ENCODE measurements at regions not wholly inside any gene's neighbourhood (a gene's known extent, or its start where the extent isn't known, plus 50 kb on each side); places are given as distances from the start of the nearest gene placed in this dataset.

- no peak overlapping the region for H3K4me3 Mint-ChIP-seq (ENCODE audit: low read depth)
- no peaks in the 10 kb centered on the region for H3K36me3 Mint-ChIP-seq (ENCODE audit: low read depth)
- intact Hi-C loops (cut with micrococcal nuclease), result no loop called here
- DNase-seq (ENCODE audit: low spot score), result no peak
- no peaks in the 10 kb centered on the region for H3K4me1 Mint-ChIP-seq (ENCODE audit: low read depth)
- no peak overlapping the region for H3K27ac Mint-ChIP-seq
- peaks cover 9% of the 10 kb centered on the region for H3K9me3 Mint-ChIP-seq
- no peaks in the 10 kb centered on the region for H3K27me3 Mint-ChIP-seq (ENCODE audit: low read depth)
These were observed 105.9 kb downstream of the SOX11 start for GRCh38 chr2:5798084-5798483.

- no peaks in the 10 kb centered on the region for H3K4me1 Mint-ChIP-seq (ENCODE audit: low read depth)
- no peaks in the 10 kb centered on the region for H3K27me3 Mint-ChIP-seq (ENCODE audit: low read depth)
- H3K27ac Mint-ChIP-seq, result no peak overlapping the region
- no peaks in the 10 kb centered on the region for H3K36me3 Mint-ChIP-seq (ENCODE audit: low read depth)
- H3K9me3 Mint-ChIP-seq, result peaks cover 13% of the 10 kb centered on the region
- H3K4me3 Mint-ChIP-seq (ENCODE audit: low read depth), result no peak overlapping the region
- no peak for DNase-seq (ENCODE audit: low spot score)
- intact Hi-C loops (cut with micrococcal nuclease), result no loop called here
These were observed 107.2 kb downstream of the SOX11 start for GRCh38 chr2:5799348-5799747.

- H3K4me3 Mint-ChIP-seq (ENCODE audit: low read depth), result no peak overlapping the region
- no peaks in the 10 kb centered on the region for H3K4me1 Mint-ChIP-seq (ENCODE audit: low read depth)
- no peak overlapping the region for H3K27ac Mint-ChIP-seq
- no peak for DNase-seq (ENCODE audit: low spot score)
- peaks cover 21% of the 10 kb centered on the region for H3K9me3 Mint-ChIP-seq
- intact Hi-C loops (cut with micrococcal nuclease), result no loop called here
- no peaks in the 10 kb centered on the region for H3K27me3 Mint-ChIP-seq (ENCODE audit: low read depth)
- H3K36me3 Mint-ChIP-seq (ENCODE audit: low read depth), result no peaks in the 10 kb centered on the region
These were observed 111.4 kb downstream of the SOX11 start for GRCh38 chr2:5803547-5803946.

- DNase-seq (ENCODE audit: low spot score), result no peak
- H3K4me1 Mint-ChIP-seq (ENCODE audit: low read depth), result no peaks in the 10 kb centered on the region
- H3K9me3 Mint-ChIP-seq, result no peaks in the 10 kb centered on the region
- no peaks in the 10 kb centered on the region for H3K27me3 Mint-ChIP-seq (ENCODE audit: low read depth)
- H3K4me3 Mint-ChIP-seq (ENCODE audit: low read depth), result no peak overlapping the region
- H3K27ac Mint-ChIP-seq, result no peak overlapping the region
- H3K36me3 Mint-ChIP-seq (ENCODE audit: low read depth), result no peaks in the 10 kb centered on the region
- intact Hi-C loops (cut with micrococcal nuclease), result no loop called here
These were observed 126.9 kb downstream of the SOX11 start for GRCh38 chr2:5818961-5819600.

- Mint-ChIP-seq H3K27me3 (ENCODE audit: low read depth) (no peaks in the 10 kb centered on the region), H3K4me3 (ENCODE audit: low read depth) (no peak overlapping the region), H3K9me3 (peaks cover 4% of the 10 kb centered on the region), H3K27ac (no peak overlapping the region), H3K36me3 (ENCODE audit: low read depth) (no peaks in the 10 kb centered on the region), H3K4me1 (ENCODE audit: low read depth) (no peaks in the 10 kb centered on the region)
- DNase-seq (ENCODE audit: low spot score), result no peak
- intact Hi-C loops (cut with micrococcal nuclease), result no loop called here
These were observed 131.9 kb downstream of the SOX11 start for GRCh38 chr2:5824126-5824525.

GRCh38 chr2:5825686-5826085, 133.5 kb downstream of the SOX11 start:
- intact Hi-C loops (cut with micrococcal nuclease), result no loop called here
- no peaks in the 10 kb centered on the region for H3K27me3 Mint-ChIP-seq (ENCODE audit: low read depth)
- no peak overlapping the region for H3K4me3 Mint-ChIP-seq (ENCODE audit: low read depth)
- H3K36me3 Mint-ChIP-seq (ENCODE audit: low read depth), result no peaks in the 10 kb centered on the region
- H3K9me3 Mint-ChIP-seq, result peaks cover 4% of the 10 kb centered on the region
- no peak overlapping the region for H3K27ac Mint-ChIP-seq
- no peaks in the 10 kb centered on the region for H3K4me1 Mint-ChIP-seq (ENCODE audit: low read depth)
- DNase-seq (ENCODE audit: low spot score), result no peak

- DNase-seq (ENCODE audit: low spot score), result no peak
- H3K4me1 Mint-ChIP-seq (ENCODE audit: low read depth), result no peaks in the 10 kb centered on the region
- no peak overlapping the region for H3K27ac Mint-ChIP-seq
- H3K36me3 Mint-ChIP-seq (ENCODE audit: low read depth), result no peaks in the 10 kb centered on the region
- H3K9me3 Mint-ChIP-seq, result peaks cover 4% of the 10 kb centered on the region
- no peaks in the 10 kb centered on the region for H3K27me3 Mint-ChIP-seq (ENCODE audit: low read depth)
- H3K4me3 Mint-ChIP-seq (ENCODE audit: low read depth), result no peak overlapping the region
- intact Hi-C loops (cut with micrococcal nuclease), result no loop called here
These were observed 134.9 kb downstream of the SOX11 start for GRCh38 chr2:5826979-5827655.

- no peak for DNase-seq (ENCODE audit: low spot score)
These were observed 142.3 kb downstream of the SOX11 start for GRCh38 chr2:5834501-5834900.

GRCh38 chr2:5839550-5839949, 147.4 kb downstream of the SOX11 start:
- DNase-seq (ENCODE audit: low spot score), result no peak
- Mint-ChIP-seq H3K4me3 (ENCODE audit: low read depth) (no peak overlapping the region), H3K9me3 (no peaks in the 10 kb centered on the region), H3K4me1 (ENCODE audit: low read depth) (no peaks in the 10 kb centered on the region), H3K27me3 (ENCODE audit: low read depth) (no peaks in the 10 kb centered on the region), H3K27ac (no peak overlapping the region), H3K36me3 (ENCODE audit: low read depth) (no peaks in the 10 kb centered on the region)
- intact Hi-C loops (cut with micrococcal nuclease), result no loop called here

More at GRCh38 chr2:5834501-5834900, 142.3 kb downstream of the SOX11 start:
- H3K4me3 Mint-ChIP-seq (ENCODE audit: low read depth), result no peak overlapping the region
- no peaks in the 10 kb centered on the region for H3K27me3 Mint-ChIP-seq (ENCODE audit: low read depth)
- no peak overlapping the region for H3K27ac Mint-ChIP-seq
- H3K4me1 Mint-ChIP-seq (ENCODE audit: low read depth), result no peaks in the 10 kb centered on the region
- H3K36me3 Mint-ChIP-seq (ENCODE audit: low read depth), result no peaks in the 10 kb centered on the region
- intact Hi-C loops (cut with micrococcal nuclease), result no loop called here
- peaks cover 3% of the 10 kb centered on the region for H3K9me3 Mint-ChIP-seq

GRCh38 chr2:5841126-5841525, 148.9 kb downstream of the SOX11 start:
- no peaks in the 10 kb centered on the region for H3K36me3 Mint-ChIP-seq (ENCODE audit: low read depth)
- peaks cover 4% of the 10 kb centered on the region for H3K9me3 Mint-ChIP-seq
- intact Hi-C loops (cut with micrococcal nuclease), result no loop called here
- no peak overlapping the region for H3K27ac Mint-ChIP-seq
- H3K4me3 Mint-ChIP-seq (ENCODE audit: low read depth), result no peak overlapping the region
- H3K4me1 Mint-ChIP-seq (ENCODE audit: low read depth), result no peaks in the 10 kb centered on the region
- DNase-seq (ENCODE audit: low spot score), result no peak
- H3K27me3 Mint-ChIP-seq (ENCODE audit: low read depth), result no peaks in the 10 kb centered on the region

- Mint-ChIP-seq H3K4me3 (ENCODE audit: low read depth) (no peak overlapping the region), H3K9me3 (peaks cover 4% of the 10 kb centered on the region), H3K27ac (no peak overlapping the region), H3K27me3 (ENCODE audit: low read depth) (no peaks in the 10 kb centered on the region), H3K4me1 (ENCODE audit: low read depth) (no peaks in the 10 kb centered on the region), H3K36me3 (ENCODE audit: low read depth) (no peaks in the 10 kb centered on the region)
- intact Hi-C loops (cut with micrococcal nuclease), result no loop called here
- DNase-seq (ENCODE audit: low spot score), result no peak
These were observed 150.1 kb downstream of the SOX11 start for GRCh38 chr2:5842326-5842725.

GRCh38 chr2:5845798-5846330, 153.7 kb downstream of the SOX11 start:
- no peak for DNase-seq (ENCODE audit: low spot score)
- Mint-ChIP-seq H3K27me3 (ENCODE audit: low read depth) (no peaks in the 10 kb centered on the region), H3K4me1 (ENCODE audit: low read depth) (no peaks in the 10 kb centered on the region), H3K9me3 (peaks cover 4% of the 10 kb centered on the region), H3K36me3 (ENCODE audit: low read depth) (no peaks in the 10 kb centered on the region), H3K4me3 (ENCODE audit: low read depth) (no peak overlapping the region), H3K27ac (no peak overlapping the region)
- intact Hi-C loops (cut with micrococcal nuclease), result no loop called here

- Mint-ChIP-seq H3K4me1 (ENCODE audit: low read depth) (no peaks in the 10 kb centered on the region), H3K36me3 (ENCODE audit: low read depth) (no peaks in the 10 kb centered on the region), H3K27ac (no peak overlapping the region), H3K27me3 (ENCODE audit: low read depth) (no peaks in the 10 kb centered on the region), H3K4me3 (ENCODE audit: low read depth) (no peak overlapping the region), H3K9me3 (peaks cover 4% of the 10 kb centered on the region)
- intact Hi-C loops (cut with micrococcal nuclease), result no loop called here
- DNase-seq (ENCODE audit: low spot score), result no peak
These were observed 154.7 kb downstream of the SOX11 start for GRCh38 chr2:5846881-5847280.
